Osteoblast (primary cell): ENCODE measurements at regions not wholly inside any gene's neighbourhood (a gene's known extent, or its start where the extent isn't known, plus 50 kb on each side); places are given as distances from the start of the nearest gene placed in this dataset.
"Not testable (repeated sequence)": the region's sequence is repeated elsewhere in the genome, so short reads cannot be mapped to it uniquely, and the experiment has no call there.

Experiments used
- DNase-seq: peaks from one replicate; pipeline ENCODE4 v3.0.0; 2011; ENCODE audit warnings: low spot score, mixed read lengths; ENCODE audit not compliant: insufficient read length; ENCODE audit errors: missing footprints
- H2AFZ ChIP-seq: 2 replicates; pipeline ENCODE4 v1.6.0; 2011; ENCODE audit warnings: mild to moderate bottlenecking, low read length
- H3K27ac ChIP-seq: 2 replicates; pipeline ENCODE4 v1.5.1; 2011; ENCODE audit warnings: mild to moderate bottlenecking, low read depth, low read length, moderate library complexity
- H3K27me3 ChIP-seq: 2 replicates; pipeline ENCODE4 v1.6.0; 2012; ENCODE audit warnings: mild to moderate bottlenecking, control low read depth, inconsistent platforms, low read length, moderate library complexity; ENCODE audit not compliant: insufficient read depth
- H3K36me3 ChIP-seq: 2 replicates; pipeline ENCODE4 v1.5.1; 2011; ENCODE audit warnings: mild to moderate bottlenecking, low read length, control low read depth, moderate library complexity; ENCODE audit not compliant: insufficient read depth
- H3K4me1 ChIP-seq: 2 replicates; pipeline ENCODE4 v1.5.1; 2011; ENCODE audit warnings: mild to moderate bottlenecking, low read length, control low read depth, moderate library complexity; ENCODE audit not compliant: insufficient read depth
- H3K4me2 ChIP-seq: 2 replicates; pipeline ENCODE4 v1.6.0; 2011; ENCODE audit warnings: mild to moderate bottlenecking, low read length; ENCODE audit not compliant: insufficient read depth
- H3K4me3 ChIP-seq: fragments of 200-600 bp; sonication (generic); 3 replicates; pipeline ENCODE4 v1.5.1; 2012; ENCODE audit warnings: mild to moderate bottlenecking, low read length, inconsistent platforms; ENCODE audit not compliant: insufficient read depth
- H3K79me2 ChIP-seq: 2 replicates; pipeline ENCODE4 v1.6.0; 2012; ENCODE audit warnings: mild to moderate bottlenecking, low read length, control low read depth, inconsistent platforms; ENCODE audit not compliant: insufficient read depth
- H3K9me3 ChIP-seq: 2 replicates; pipeline ENCODE4 v1.5.1; 2011; ENCODE audit warnings: low read depth, low read length, control low read depth
- H4K20me1 ChIP-seq: 2 replicates; pipeline ENCODE4 v1.6.0; 2012; ENCODE audit warnings: mild to moderate bottlenecking, low read length, control low read depth; ENCODE audit not compliant: insufficient read depth
- TF ChIP-seq, protein P1 (sequence below): IDR thresholded peaks from 2 replicates; pipeline ENCODE4 v1.5.1; 2011; ENCODE audit warnings: mild to moderate bottlenecking, low read depth, low read length, moderate library complexity; ENCODE audit errors: extremely low read depth

DNA sequence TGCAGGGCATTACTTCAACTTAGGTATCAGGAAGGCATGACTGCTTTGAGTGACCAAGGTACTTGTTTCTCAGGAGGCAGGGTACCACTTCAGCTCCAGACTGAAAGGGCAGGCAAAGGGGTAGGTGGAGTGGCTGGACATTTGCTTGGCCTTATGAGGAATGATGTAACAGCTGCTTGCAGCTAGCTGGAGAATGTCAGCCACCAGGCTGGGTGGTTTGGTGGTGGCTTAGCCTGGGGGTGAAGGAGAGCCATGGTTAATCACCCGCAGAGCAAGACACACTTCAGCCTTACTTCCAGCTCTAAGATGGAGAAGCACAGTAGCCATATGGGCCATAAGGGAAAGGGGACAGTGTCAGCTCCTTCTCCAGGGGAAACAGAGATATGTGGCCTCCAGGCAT lies 146.1 kb downstream of the APIP start:
- TF ChIP-seq, protein P1, sequence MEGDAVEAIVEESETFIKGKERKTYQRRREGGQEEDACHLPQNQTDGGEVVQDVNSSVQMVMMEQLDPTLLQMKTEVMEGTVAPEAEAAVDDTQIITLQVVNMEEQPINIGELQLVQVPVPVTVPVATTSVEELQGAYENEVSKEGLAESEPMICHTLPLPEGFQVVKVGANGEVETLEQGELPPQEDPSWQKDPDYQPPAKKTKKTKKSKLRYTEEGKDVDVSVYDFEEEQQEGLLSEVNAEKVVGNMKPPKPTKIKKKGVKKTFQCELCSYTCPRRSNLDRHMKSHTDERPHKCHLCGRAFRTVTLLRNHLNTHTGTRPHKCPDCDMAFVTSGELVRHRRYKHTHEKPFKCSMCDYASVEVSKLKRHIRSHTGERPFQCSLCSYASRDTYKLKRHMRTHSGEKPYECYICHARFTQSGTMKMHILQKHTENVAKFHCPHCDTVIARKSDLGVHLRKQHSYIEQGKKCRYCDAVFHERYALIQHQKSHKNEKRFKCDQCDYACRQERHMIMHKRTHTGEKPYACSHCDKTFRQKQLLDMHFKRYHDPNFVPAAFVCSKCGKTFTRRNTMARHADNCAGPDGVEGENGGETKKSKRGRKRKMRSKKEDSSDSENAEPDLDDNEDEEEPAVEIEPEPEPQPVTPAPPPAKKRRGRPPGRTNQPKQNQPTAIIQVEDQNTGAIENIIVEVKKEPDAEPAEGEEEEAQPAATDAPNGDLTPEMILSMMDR: no peak
- no peaks in the 10 kb centered on the region for H3K4me1 ChIP-seq
- H2AFZ ChIP-seq: no peak overlapping the region
- no peaks in the 10 kb centered on the region for H3K36me3 ChIP-seq
- peaks cover 59% of the 10 kb centered on the region for H3K27me3 ChIP-seq
- no peak overlapping the region for H3K4me3 ChIP-seq
- H3K79me2 ChIP-seq: no peaks in the 10 kb centered on the region
- DNase-seq: no peak
- H3K27ac ChIP-seq: no peak overlapping the region
- no peak overlapping the region for H3K4me2 ChIP-seq
- no peaks in the 10 kb centered on the region for H3K9me3 ChIP-seq
- H4K20me1 ChIP-seq: no peaks in the 10 kb centered on the region

GRCh38 chr11:34769224-34769623 lies 147.0 kb downstream of the APIP start:
- no peak for DNase-seq
- no peak overlapping the region for H2AFZ ChIP-seq
- H3K36me3 ChIP-seq: no peaks in the 10 kb centered on the region
- TF ChIP-seq, protein P1: no peak
- H3K4me2 ChIP-seq: no peak overlapping the region
- H3K4me1 ChIP-seq: no peaks in the 10 kb centered on the region
- H3K9me3 ChIP-seq: no peaks in the 10 kb centered on the region
- H3K27me3 ChIP-seq: peaks cover 59% of the 10 kb centered on the region
- no peak overlapping the region for H3K27ac ChIP-seq
- H3K4me3 ChIP-seq: no peak overlapping the region
- H4K20me1 ChIP-seq: no peaks in the 10 kb centered on the region
- no peaks in the 10 kb centered on the region for H3K79me2 ChIP-seq

GRCh38 chr11:34762625-34763024 lies 141.7 kb downstream of the EHF start:
- not testable (repeated sequence) for H4K20me1 ChIP-seq, H3K36me3 ChIP-seq, H3K79me2 ChIP-seq, H2AFZ ChIP-seq, H3K4me1 ChIP-seq, H3K9me3 ChIP-seq, H3K4me2 ChIP-seq, H3K27ac ChIP-seq, H3K4me3 ChIP-seq, DNase-seq
- peaks cover 35% of the 10 kb centered on the region for H3K27me3 ChIP-seq

DNA sequence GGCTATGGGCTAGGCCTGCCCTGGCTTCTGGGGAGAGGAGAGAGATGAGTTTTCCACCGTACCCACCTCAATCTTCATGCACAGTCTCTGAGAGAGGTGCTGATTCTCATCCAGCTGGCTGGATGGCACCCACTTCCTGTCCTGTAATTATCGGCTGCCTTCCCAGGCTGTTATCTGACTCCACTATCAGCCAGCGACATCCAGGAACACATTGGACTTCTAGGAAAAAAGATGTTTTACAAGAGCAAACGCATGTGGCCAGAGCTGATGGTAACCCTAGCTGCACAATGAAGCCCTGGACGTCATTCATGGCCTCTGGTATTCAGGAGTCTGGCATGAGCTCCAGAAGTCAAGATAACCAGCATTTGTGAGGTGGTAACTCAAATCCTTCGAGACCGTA lies 137.4 kb downstream of the EHF start:
- Histone ChIP-seq H3K9me3 (no peaks in the 10 kb centered on the region), H4K20me1 (no peaks in the 10 kb centered on the region), H3K79me2 (no peaks in the 10 kb centered on the region), H3K27me3 (peaks cover 37% of the 10 kb centered on the region), H3K4me3 (no peak overlapping the region), H3K4me1 (no peaks in the 10 kb centered on the region), H3K4me2 (no peak overlapping the region), H2AFZ (no peak overlapping the region), H3K27ac (no peak overlapping the region), H3K36me3 (no peaks in the 10 kb centered on the region)
- DNase-seq: no peak
- TF ChIP-seq, protein P1: no peak

- no peak overlapping the region for H3K4me3 ChIP-seq
- no peak for DNase-seq
- no peaks in the 10 kb centered on the region for H4K20me1 ChIP-seq
- no peaks in the 10 kb centered on the region for H3K79me2 ChIP-seq
- H3K9me3 ChIP-seq: no peaks in the 10 kb centered on the region
- H2AFZ ChIP-seq: no peak overlapping the region
- H3K27me3 ChIP-seq: peaks cover 44% of the 10 kb centered on the region
- no peak overlapping the region for H3K4me2 ChIP-seq
- TF ChIP-seq, protein P1: no peak
- no peaks in the 10 kb centered on the region for H3K4me1 ChIP-seq
- no peaks in the 10 kb centered on the region for H3K36me3 ChIP-seq
- no peak overlapping the region for H3K27ac ChIP-seq
These were observed 136.1 kb downstream of the EHF start for GRCh38 chr11:34757026-34757451.
